Left renal cortex interstitium (tissue), 4 donors: ENCODE measurements at regions not wholly inside any gene's neighbourhood (a gene's known extent, or its start where the extent isn't known, plus 50 kb on each side); places are given as distances from the start of the nearest gene placed in this dataset.
"Not testable (repeated sequence)": the region's sequence is repeated elsewhere in the genome, so short reads cannot be mapped to it uniquely, and the experiment has no call there.

Source experiments
- DNase-seq, 4 donors: peaks; one replicate each; pipeline ENCODE4 v3.0.0-alpha.2; 2013; ENCODE audit warnings: low read depth in 4 of 4, low spot score in 2 of 4, missing footprints in 1 of 4

- peak in 3 of 4 donors; percentile 3 to 21 (median 11) for DNase-seq
Observed at GRCh38 chr11:22920939-22921565, 60.8 kb upstream of the CCDC179 start.

DNA sequence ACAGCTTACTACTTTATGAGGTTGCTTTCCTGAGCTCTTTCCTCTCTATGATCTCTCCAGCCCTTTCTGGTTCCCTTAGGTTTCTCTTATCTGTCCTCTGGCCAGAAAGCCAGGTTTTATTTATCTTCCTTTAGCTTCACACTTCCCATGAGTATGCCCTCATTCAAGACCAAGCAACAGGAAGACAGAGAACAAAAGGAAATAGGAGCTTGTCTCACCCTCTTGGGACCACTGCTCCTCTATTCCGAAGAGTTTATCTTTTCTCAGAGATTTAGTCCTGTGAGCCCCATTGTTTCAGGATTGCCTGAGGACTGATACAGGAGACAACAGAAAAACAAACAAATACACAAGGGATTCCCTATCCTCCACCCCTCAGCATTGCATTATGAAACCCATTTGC, 62.4 kb upstream of the CCDC179 start:
- DNase-seq, result no peak

DNA sequence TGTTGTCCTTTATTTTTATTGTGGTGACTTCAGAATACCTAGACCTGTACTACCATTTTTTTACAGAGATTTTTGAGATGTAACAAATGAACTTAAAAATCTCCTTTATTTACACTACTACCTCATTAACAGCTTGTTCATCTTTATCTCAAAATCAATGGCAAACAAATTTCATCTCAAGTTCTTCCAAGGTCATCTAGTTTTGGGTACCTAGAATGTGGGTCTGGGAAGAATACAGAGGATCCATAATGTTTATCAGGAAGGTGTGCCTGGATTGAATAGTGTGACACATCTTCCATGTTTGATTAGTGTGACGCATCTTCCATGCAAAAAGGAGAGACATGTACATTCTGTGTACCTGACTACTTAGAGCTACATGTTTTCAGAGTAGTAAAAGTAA, 63.3 kb upstream of the CCDC179 start:
- no peak for DNase-seq

- DNase-seq, result no peak
Observed at GRCh38 chr11:22926341-22926740, 66.1 kb upstream of the CCDC179 start.

DNA sequence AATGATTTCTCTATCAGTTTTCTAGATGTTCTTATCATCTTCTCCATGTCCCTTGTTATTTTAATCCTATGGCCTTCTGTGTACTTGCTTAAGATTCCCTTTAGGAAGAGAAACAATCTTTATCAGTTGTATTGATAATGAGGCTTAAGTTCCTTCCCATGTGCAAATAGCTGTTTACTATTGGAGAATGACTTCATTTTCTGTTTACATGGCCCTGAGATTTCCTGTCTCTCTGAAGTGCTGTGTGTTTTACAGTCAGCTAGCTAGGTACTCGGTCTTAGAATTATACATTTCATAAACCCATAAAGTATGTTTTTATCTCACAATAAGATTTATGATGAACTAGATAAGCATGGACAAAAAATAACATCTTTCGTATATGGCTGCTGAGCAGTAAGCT, 67.5 kb upstream of the CCDC179 start:
- DNase-seq, result no peak

DNA sequence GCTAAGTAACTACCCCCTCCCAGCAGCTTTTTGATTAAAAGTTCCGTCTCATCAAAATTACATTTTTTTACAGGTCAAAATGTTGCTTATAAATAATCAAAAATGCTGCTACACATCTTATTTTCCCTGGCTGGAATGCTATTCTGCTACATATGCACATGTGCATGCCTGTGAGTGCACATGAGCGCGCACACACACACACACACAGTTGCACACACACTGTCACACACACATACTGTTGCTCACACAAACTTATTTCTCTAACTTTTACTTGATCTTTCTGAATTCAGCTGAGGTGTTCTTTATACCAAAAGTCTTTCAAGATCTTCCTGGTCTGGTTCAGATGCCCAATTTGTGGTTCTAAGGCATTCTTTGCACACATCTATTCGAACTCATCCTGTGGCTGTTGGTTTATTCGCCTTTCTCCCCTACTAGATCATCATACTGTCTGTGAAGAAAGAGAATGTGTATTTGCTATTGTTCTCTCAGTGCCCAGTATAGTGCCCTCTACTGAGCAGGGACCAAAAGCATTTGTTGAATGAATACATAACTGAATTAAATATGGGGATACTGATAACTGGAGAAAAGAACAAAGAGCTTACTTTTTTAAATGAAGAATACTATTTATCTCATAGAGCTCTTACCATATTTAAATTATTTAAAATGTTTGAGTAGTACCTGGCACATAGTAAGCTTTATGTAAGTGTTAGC, 68.1 kb upstream of the CCDC179 start:
- DNase-seq, result no peak

DNA sequence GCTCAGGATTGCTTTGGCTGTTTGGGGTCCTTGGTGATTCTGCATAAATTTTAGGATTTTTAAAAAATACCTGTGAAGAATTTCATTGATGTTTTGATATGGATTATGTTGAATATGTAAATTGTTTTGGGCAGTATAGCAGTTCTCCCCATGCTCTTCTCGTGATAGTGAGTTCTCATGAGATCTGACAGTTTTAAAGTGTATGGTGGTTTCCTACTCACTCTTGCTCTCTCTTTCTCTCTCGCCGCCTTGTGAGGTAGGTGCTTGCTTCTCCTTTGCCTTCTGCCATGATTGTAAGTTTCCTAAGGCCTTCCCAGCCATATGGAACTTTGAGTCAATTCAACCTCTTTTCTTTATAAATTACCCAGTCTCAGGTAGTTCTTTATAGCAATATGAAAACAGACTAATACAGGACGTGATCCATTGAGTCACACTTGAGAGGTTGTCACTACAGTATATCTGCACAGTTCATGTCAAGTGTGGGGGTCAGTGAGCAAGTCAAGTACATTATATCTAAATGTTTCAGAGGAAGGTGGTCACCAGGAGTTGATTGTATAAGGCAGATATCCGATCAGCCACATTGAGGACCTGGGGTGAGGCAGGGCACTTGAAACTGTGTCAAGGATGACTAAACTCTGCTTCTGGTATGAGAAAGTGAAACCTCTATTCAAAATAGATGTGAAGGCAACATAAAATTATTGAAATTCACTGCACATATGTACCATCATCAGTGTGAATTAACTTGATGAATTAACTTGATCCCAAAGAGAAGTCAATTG, 70.7 kb upstream of the CCDC179 start:
- DNase-seq, result no peak

GRCh38 chr11:22938691-22939090, 78.4 kb upstream of the CCDC179 start:
- DNase-seq, result no peak

DNA sequence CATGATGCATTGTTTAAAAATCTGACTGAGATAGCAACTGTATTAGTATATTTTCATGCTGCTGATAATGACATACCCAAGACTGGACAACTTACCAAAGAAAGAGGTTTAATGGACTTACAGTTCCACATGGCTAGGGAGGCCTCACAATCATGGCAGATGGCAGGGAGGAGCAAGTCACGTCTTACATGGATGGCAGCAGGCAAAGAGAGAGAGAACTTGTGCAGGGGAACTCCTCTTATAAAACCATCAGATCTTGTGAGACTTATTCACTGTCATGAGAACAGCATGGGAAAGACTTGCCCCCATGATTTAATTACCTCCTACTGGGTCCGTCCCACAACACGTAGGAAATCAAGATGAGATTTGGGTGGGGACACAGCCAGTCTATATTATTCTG, 81.3 kb upstream of the CCDC179 start:
- not testable (repeated sequence) for DNase-seq

DNA sequence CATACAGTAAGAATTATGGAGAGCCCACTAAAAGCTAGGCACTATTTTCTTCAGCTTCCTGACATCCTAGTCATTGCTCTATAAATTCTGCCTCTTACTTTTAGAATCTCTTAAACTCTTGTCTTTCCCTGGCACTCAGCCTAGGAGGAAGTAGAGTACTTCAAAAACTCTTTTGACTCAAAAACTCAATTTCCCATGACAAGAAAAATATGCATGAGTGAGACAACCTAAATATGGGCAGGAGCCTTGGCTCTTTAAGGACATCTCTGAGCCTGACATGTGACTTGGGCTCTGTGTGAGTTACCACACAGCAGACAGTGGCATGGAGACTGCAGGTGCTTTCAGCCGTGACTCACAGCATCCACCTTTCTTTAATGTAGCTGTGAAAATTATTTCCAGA, 97.5 kb upstream of the CCDC179 start:
- DNase-seq, result no peak

GRCh38 chr11:22974251-22974650, 114.0 kb upstream of the CCDC179 start:
- DNase-seq, result no peak

GRCh38 chr11:22976146-22976545, 115.9 kb upstream of the CCDC179 start:
- no peak for DNase-seq

DNA sequence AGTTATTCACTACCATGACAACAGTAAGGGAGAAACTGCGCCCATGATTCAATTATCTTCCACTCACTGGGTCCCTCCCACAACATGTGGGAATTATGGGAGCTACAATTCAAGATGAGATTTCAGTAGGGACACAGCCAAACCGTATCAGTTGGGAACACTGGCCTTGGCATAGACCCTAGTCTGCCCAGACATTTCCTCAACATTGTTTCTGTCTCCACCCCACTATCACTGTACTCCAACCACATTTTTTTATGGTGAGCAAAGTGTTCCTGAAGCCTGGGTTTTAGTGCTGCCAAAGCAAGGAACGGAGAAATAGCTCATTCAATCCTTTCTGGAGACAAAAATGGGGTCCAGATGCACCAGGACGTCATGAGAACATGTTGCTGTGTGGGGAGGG, 122.6 kb upstream of the CCDC179 start:
- no peak for DNase-seq

DNA sequence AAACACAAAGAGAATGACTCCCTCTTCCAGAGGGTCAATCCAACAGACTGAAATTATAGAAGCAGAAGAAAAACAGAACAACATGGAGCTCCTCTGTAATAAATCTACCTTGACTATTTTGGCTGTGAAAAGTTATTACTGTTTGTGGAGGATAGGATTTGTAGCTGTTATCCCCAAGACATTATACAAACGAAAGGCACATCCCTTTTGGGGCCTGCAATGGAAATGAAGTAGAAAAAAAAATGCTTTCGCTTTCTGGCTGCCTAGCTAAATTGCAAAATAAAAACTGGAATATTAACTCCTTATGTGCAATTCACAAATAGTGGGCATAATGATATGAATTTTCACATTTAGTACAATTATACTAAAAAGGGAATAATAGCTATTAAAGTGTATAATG, 123.8 kb upstream of the CCDC179 start:
- no peak for DNase-seq

GRCh38 chr11:22989371-22989770, 129.1 kb upstream of the CCDC179 start:
- DNase-seq, result no peak

DNA sequence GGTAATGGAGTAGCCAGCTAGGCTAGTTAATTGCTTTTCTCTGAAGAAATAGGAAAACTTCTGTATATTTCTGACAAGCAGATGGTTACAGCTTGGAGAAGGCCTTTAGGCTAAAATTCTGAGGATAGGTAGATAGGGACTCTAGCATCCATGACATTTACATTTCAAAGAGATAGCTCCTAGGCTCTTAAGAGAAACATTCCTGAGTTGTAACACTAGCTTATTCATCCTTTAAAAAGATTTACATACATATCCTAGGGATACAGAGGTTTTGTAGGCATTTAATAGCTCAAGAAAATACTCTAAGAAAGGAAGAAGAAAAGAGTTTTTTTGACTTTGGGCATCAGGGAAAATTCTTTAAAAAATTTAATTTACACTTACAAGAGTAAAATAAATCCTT, 130.9 kb upstream of the CCDC179 start:
- no peak for DNase-seq

GRCh38 chr11:23006730-23007129, 146.5 kb upstream of the CCDC179 start:
- no peak for DNase-seq

DNA sequence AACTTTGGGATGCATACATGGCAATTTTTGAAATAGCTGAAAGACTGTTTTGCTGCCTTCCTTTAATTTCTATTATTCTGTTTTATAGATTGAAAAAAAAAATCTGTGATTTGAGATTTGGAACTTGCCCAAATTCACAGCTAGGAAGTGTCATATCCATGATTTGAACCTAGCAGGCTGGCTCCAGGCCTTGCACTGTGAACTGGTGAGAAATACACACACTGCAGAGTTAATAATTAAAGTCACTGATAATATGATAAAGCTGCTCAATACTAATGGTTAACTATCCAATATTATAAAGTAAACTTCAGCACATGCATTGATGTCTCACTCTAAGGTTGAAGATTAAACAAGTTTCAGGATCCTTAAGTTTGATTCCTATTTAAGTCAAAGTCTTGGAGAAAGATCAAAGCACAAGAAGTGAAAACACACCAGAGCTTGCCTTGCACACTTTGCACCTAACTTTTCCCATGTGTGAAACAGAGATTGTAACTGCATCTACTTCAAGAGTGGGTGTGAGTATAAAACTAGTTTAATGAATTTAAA, 150.6 kb upstream of the CCDC179 start:
- DNase-seq, result no peak

DNA sequence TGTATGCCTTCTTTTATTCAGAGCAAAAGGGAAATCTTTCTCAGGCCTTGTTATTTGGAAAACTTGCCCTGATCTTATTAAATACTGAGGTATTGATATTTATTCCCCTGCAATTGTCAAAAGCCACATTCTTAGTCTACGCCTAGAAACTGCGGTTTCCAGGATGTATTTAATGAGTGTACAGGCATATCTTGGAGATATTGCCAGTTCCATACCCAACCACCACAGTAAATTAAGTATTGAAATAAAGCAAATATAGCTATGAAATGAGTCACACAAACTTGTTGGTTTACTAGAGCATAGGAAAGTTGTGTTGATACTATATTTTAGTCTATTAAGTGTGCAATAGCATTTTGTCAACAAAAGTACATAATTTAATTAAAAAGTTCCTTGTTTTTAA, 152.7 kb upstream of the CCDC179 start:
- DNase-seq, result no peak

- DNase-seq, result no peak
Observed at GRCh38 chr11:23013509-23013908, 153.2 kb upstream of the CCDC179 start.

GRCh38 chr11:23021287-23021863, 161.1 kb upstream of the CCDC179 start:
- DNase-seq, result peak in 3 of 4 donors; percentile 8 to 12 (median 11)
